ENCODE measurements at regions not wholly inside any gene's neighbourhood (a gene's known extent, or its start where the extent isn't known, plus 50 kb on each side); places are given as distances from the start of the nearest gene placed in this dataset.

DNA sequence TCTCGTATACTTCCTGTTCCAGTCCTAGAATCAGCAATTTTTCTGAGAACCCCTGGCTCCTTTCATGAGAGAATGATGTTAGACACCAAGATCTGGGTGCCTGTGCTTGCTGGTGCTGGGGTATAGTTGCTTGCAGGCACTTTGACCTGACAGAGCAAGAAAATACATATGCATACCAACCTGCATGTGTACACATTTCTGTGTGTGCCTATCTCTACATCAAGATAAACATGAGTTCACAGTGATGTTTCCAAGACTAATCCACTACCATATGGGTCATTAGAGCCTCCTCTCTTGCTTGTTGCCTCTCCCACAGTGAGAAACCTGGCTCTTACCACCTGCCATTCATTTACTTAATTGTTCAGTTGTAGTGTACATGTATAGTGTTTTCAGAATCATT, 229.1 kb upstream of the IGFBP3 start:
- Histone ChIP-seq H3K4me3 (no peak overlapping the region), H3K27ac (no peak overlapping the region), H3K27me3 (no peaks in the 10 kb centered on the region), H3K36me3 (replicated peaks in 1 of 2) (no peaks in the 10 kb centered on the region), H3K4me1 (replicated peaks in 1 of 2) (no peaks in the 10 kb centered on the region), H3K9me3 (replicated peaks in 1 of 3) (peaks cover 0 to 3% (median 0%) of the 10 kb centered on the region in 3 donors)
- intact Hi-C loops (cut with DNase I), result no loop called here
- TF ChIP-seq, protein P1, sequence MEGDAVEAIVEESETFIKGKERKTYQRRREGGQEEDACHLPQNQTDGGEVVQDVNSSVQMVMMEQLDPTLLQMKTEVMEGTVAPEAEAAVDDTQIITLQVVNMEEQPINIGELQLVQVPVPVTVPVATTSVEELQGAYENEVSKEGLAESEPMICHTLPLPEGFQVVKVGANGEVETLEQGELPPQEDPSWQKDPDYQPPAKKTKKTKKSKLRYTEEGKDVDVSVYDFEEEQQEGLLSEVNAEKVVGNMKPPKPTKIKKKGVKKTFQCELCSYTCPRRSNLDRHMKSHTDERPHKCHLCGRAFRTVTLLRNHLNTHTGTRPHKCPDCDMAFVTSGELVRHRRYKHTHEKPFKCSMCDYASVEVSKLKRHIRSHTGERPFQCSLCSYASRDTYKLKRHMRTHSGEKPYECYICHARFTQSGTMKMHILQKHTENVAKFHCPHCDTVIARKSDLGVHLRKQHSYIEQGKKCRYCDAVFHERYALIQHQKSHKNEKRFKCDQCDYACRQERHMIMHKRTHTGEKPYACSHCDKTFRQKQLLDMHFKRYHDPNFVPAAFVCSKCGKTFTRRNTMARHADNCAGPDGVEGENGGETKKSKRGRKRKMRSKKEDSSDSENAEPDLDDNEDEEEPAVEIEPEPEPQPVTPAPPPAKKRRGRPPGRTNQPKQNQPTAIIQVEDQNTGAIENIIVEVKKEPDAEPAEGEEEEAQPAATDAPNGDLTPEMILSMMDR (IDR thresholded peaks at IDR 0.05), result no peak
- no peak for TF ChIP-seq POLR2A (IDR thresholded peaks at IDR 0.05)
- DNase-seq, result no peak
- 60 to 66% (median 62%) methylated on average over 1 of the region's 1 CpG for WGBS, 4 donors

DNA sequence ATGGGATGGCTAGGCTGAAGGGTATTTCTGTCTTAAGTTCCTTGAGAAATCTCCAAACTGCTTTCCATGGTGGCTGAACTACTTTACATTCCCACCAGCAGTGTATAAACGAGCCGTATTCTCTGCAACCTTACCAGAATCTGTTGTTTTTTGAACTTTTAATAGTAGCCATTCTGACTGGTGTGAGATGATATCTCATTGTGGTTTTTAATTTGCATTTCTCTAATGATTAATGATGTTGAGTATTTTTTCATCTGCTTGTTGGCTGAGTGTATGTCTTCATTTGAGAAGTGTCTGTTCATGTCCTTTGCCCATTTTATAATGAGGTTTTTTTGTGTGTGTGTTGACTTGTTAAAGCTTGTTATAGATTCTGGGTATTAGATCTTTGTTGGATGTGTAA, 226.8 kb upstream of the IGFBP3 start:
- H3K36me3 ChIP-seq (replicated peaks in 1 of 2), result no peaks in the 10 kb centered on the region
- H3K4me3 ChIP-seq, result no peak overlapping the region
- DNase-seq, result no peak
- intact Hi-C loops (cut with DNase I), result no loop called here
- H3K4me1 ChIP-seq (replicated peaks in 1 of 2), result no peaks in the 10 kb centered on the region
- no peaks in the 10 kb centered on the region for H3K27me3 ChIP-seq
- WGBS, 4 donors, result 79 to 91% (median 89%) methylated on average over 2 of the region's 2 CpGs
- TF ChIP-seq, protein P1 (IDR thresholded peaks at IDR 0.05), result no peak
- no peak for TF ChIP-seq POLR2A (IDR thresholded peaks at IDR 0.05)
- H3K27ac ChIP-seq, result no peak overlapping the region
- no peaks in the 10 kb centered on the region for H3K9me3 ChIP-seq (replicated peaks in 1 of 3)

DNA sequence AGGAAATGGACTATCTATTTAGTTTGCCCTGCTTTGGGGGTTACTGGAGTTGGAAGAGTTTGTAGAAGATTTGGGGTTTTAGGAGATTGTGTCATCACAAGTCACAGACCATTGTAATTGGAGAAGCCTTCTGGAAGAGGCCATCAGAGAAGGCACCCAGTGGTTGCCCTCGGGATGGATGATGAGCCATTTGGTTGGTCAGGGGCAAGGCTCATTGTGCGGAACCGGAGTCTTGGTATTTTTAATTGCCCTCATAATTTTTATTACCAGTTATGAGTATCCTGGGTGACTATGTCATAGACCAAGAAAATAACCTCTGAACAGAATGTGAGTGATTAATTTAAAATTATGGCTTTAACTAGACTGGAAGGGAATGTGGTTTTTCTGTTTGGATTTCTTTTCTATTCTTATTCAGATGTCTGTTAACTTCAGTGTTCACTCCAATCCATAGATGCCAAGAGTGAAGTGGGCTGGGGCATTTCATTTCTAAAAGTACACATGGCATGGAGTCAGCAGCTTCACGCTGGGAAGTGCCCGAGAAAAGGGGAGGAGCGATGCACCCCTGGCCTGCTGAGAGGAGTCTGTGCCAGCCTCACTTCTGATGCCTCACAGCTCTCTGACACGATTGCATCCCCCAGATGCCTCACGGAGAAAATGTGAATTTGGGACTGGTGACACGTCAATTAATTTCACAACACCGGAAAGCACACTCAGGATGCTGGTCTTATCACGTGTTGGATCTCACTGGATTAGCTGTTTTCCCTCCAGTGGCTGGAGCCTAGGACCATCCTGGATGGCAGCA, 225.6 kb upstream of the IGFBP3 start:
- Histone ChIP-seq H3K36me3 (replicated peaks in 1 of 2) (no peaks in the 10 kb centered on the region), H3K9me3 (replicated peaks in 1 of 3) (no peaks in the 10 kb centered on the region), H3K4me1 (replicated peaks in 1 of 2) (no peaks in the 10 kb centered on the region), H3K4me3 (no peak overlapping the region), H3K27ac (no peak overlapping the region), H3K27me3 (no peaks in the 10 kb centered on the region)
- no peak for DNase-seq
- TF ChIP-seq, protein P1 (IDR thresholded peaks at IDR 0.05), result no peak
- TF ChIP-seq POLR2A (IDR thresholded peaks at IDR 0.05), result no peak
- intact Hi-C loops (cut with DNase I), result no loop called here
- WGBS, 4 donors, result 74 to 86% (median 80%) methylated on average over 11 of the region's 11 CpGs

DNA sequence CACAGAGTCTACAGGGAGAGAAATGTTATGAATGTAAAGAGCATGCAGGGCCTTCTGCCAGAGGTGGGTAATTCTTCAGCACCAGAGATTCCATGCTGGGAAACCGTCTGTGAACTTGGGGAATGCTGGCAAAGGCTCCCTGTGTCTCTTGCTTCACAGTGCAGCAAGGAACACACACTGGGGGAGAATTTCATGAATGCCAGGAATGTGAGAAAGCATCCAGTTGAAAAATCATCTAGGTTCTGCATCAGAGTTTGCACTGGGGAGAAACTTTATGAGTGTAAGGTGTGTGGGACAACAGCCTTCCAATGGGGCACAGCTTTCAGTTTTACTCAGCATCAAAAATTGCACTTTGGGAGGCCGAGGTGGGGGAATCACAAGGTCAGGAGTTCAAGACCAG, 224.3 kb upstream of the IGFBP3 start:
- no peak for TF ChIP-seq POLR2A (IDR thresholded peaks at IDR 0.05)
- TF ChIP-seq, protein P1 (IDR thresholded peaks at IDR 0.05), result no peak
- WGBS, 4 donors, result 48 to 57% (median 52%) methylated on average over 2 of the region's 2 CpGs
- no peaks in the 10 kb centered on the region for H3K4me1 ChIP-seq (replicated peaks in 1 of 2)
- H3K4me3 ChIP-seq, result no peak overlapping the region
- no peaks in the 10 kb centered on the region for H3K9me3 ChIP-seq (replicated peaks in 1 of 3)
- no peaks in the 10 kb centered on the region for H3K36me3 ChIP-seq (replicated peaks in 1 of 2)
- DNase-seq, result peak in 4 of 7 donors; percentile 22 to 60 (median 29)
- intact Hi-C loops (cut with DNase I), result no loop called here
- no peak overlapping the region for H3K27ac ChIP-seq
- H3K27me3 ChIP-seq, result no peaks in the 10 kb centered on the region

All from adrenal gland (tissue), 9 donors.